ENCODE measurements at regions not wholly inside any gene's neighbourhood (a gene's known extent, or its start where the extent isn't known, plus 50 kb on each side); places are given as distances from the start of the nearest gene placed in this dataset.

DNA sequence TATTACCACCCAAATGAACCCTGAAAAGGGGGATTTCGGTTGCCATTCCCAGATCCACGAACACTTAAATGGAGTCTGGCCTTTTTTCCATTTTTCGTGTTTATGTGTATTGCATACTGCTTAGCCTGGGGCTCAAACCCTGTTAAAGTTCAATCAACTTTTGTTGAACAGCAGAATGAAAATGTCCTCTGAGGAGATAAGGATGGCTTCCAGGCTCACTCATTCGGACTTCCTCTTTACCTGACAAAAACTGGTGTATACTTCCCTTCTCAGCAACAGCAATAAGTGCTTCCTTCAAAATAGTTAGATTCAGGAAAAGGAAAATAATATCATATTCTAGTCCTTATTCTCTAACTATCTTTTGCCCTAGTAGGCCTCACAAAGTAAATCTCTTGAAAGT is 61.1 kb upstream of the ARID5B start:
- H4K20me1 ChIP-seq (replicated peaks in 1 of 2; ENCODE audit: control insufficient read depth in 1 of 2, insufficient read depth in 2 of 2, low read length in 2 of 2), result no peaks in the 10 kb centered on the region
- H2BK20ac ChIP-seq (ENCODE audit: low read length), result no peak overlapping the region
- H2BK5ac ChIP-seq (ENCODE audit: low read depth, low read length), result no peak overlapping the region
- no peak overlapping the region for H2BK120ac ChIP-seq (replicated peaks; ENCODE audit: low read depth, low read length)
- H3K23ac ChIP-seq (ENCODE audit: insufficient read length), result no peak overlapping the region
- DNase-seq (ENCODE audit: low read depth in 1 of 2, low spot score in 2 of 2) (no peak), FAIRE-seq (no peak)
- H3K4me3 ChIP-seq (ENCODE audit: extremely low read depth in 1 of 4, insufficient read depth in 2 of 4, low read depth in 3 of 4, low read length in 4 of 4), result no peak overlapping the region
- POLR2A ChIA-PET (ENCODE audit: partially characterized antibody), result no interaction called here
- no peak overlapping the region for H2AFZ ChIP-seq (ENCODE audit: low read length)
- H3K9ac ChIP-seq (replicated peaks in 1 of 4; ENCODE audit: extremely low read depth in 1 of 4, low read depth in 3 of 4, low read length in 3 of 4), result no peak overlapping the region
- no peak overlapping the region for H4K91ac ChIP-seq (replicated peaks; ENCODE audit: insufficient read length, low read length)
- no peaks in the 10 kb centered on the region for H3K23me2 ChIP-seq (ENCODE audit: low read depth, low read length)
- H3K27ac ChIP-seq (ENCODE audit: low read depth, low read length), result no peak overlapping the region
- H3K18ac ChIP-seq (ENCODE audit: extremely low read depth, low read length), result no peak overlapping the region
- CTCF ChIA-PET (ENCODE audit: partially characterized antibody), result no interaction called here
- H2AK5ac ChIP-seq (ENCODE audit: low read depth, low read length), result no peak overlapping the region
- no peaks in the 10 kb centered on the region; a peak in 1 of 8 replicates for H3K36me3 ChIP-seq (ENCODE audit: control insufficient read depth in 2 of 4, insufficient read depth in 4 of 4, low read length in 3 of 4)
- H3K14ac ChIP-seq (ENCODE audit: insufficient read length), result no peak overlapping the region
- H3K4me2 ChIP-seq (ENCODE audit: insufficient read depth in 1 of 2, low read depth in 2 of 2, low read length in 2 of 2), result no peak overlapping the region
- no peaks in the 10 kb centered on the region for H3K79me2 ChIP-seq (ENCODE audit: control insufficient read depth in 1 of 2, insufficient read depth in 2 of 2, low read length in 2 of 2)
- peaks cover 0 to 9% (median 0%) of the 10 kb centered on the region in 4 experiments; a peak in 2 of 7 replicates for H3K4me1 ChIP-seq (replicated peaks in 1 of 4; ENCODE audit: control insufficient read depth in 3 of 4, insufficient read depth in 4 of 4, low read length in 3 of 4)
- no peak for TF ChIP-seq RFX5 (IDR thresholded peaks at IDR 0.05; ENCODE audit: borderline replicate concordance, low read depth, low read length)
- TF ChIP-seq BCL11A (IDR thresholded peaks at IDR 0.05; ENCODE audit: low read depth in 2 of 2, low read length in 2 of 2), result no peak
- TF ChIP-seq, protein P1, sequence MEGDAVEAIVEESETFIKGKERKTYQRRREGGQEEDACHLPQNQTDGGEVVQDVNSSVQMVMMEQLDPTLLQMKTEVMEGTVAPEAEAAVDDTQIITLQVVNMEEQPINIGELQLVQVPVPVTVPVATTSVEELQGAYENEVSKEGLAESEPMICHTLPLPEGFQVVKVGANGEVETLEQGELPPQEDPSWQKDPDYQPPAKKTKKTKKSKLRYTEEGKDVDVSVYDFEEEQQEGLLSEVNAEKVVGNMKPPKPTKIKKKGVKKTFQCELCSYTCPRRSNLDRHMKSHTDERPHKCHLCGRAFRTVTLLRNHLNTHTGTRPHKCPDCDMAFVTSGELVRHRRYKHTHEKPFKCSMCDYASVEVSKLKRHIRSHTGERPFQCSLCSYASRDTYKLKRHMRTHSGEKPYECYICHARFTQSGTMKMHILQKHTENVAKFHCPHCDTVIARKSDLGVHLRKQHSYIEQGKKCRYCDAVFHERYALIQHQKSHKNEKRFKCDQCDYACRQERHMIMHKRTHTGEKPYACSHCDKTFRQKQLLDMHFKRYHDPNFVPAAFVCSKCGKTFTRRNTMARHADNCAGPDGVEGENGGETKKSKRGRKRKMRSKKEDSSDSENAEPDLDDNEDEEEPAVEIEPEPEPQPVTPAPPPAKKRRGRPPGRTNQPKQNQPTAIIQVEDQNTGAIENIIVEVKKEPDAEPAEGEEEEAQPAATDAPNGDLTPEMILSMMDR (IDR thresholded peaks at IDR 0.05; ENCODE audit: control extremely low read depth in 1 of 3, insufficient read depth in 1 of 3, low read depth in 1 of 3, low read length in 3 of 3), result no peak
- no peak for TF ChIP-seq EZH2 (IDR thresholded peaks at IDR 0.05; ENCODE audit: low read depth, low read length, severe bottlenecking)
- TF ChIP-seq TEAD4 (IDR thresholded peaks at IDR 0.05; ENCODE audit: low read depth, low read length), result no peak
- no peak for TF ChIP-seq TBP (IDR thresholded peaks at IDR 0.05; ENCODE audit: low read depth, low read length)
- TF ChIP-seq TAF7 (optimal IDR thresholded peaks at IDR 0.05; ENCODE audit: borderline replicate concordance, low read depth, low read length), result no peak
- TF ChIP-seq SUZ12 (IDR thresholded peaks at IDR 0.05; ENCODE audit: low read length), result no peak
- no peak for TF ChIP-seq CHD1 (IDR thresholded peaks at IDR 0.05; ENCODE audit: low read depth, low read length)
- TF ChIP-seq PHF8 (conservative IDR thresholded peaks at IDR 0.05; ENCODE audit: low read depth, low read length), result no peak
- no peaks in the 10 kb centered on the region for H3K9me3 ChIP-seq (ENCODE audit: insufficient read depth in 2 of 2, low read depth in 1 of 2, low read length in 1 of 2)
- no peak overlapping the region for H3K56ac ChIP-seq (replicated peaks; ENCODE audit: insufficient read length, low read depth, low read length)
- no peak overlapping the region for H4K5ac ChIP-seq (ENCODE audit: insufficient read length, low read depth, low read length)
- H4K8ac ChIP-seq (ENCODE audit: extremely low read depth, insufficient read depth, low read length), result no peak overlapping the region
- H3K4ac ChIP-seq (replicated peaks; ENCODE audit: insufficient read length, low read depth, low read length), result no peak overlapping the region
- H3K79me1 ChIP-seq (ENCODE audit: low read depth, low read length), result no peaks in the 10 kb centered on the region
- 92% methylated on average over 4 of the region's 4 CpGs; no CpG with 5 or more reads in 1 of the 2 experiments for WGBS, 2 experiments (ENCODE audit: extremely low coverage in 1 of 2, insufficient coverage in 1 of 2, insufficient read length in 1 of 2, insufficient replicate concordance in 2 of 2, low coverage in 1 of 2, low lambda C conversion rate in 2 of 2, missing lambda C conversion rate in 1 of 2)
- peaks cover 10 to 34% (median 15%) of the 10 kb centered on the region in 4 experiments; a peak in 5 of 7 replicates for H3K27me3 ChIP-seq (replicated peaks in 1 of 4; ENCODE audit: control insufficient read depth in 3 of 4, extremely low read depth in 1 of 4, insufficient read depth in 3 of 4, low read length in 3 of 4)
- no peak overlapping the region for H2BK12ac ChIP-seq (ENCODE audit: low read depth, low read length)
- no peak overlapping the region for H2BK15ac ChIP-seq (ENCODE audit: low read length)
